ENCODE measurements at regions not wholly inside any gene's neighbourhood (a gene's known extent, or its start where the extent isn't known, plus 50 kb on each side); places are given as distances from the start of the nearest gene placed in this dataset.
"Not testable (repeated sequence)": the region's sequence is repeated elsewhere in the genome, so short reads cannot be mapped to it uniquely, and the experiment has no call there.

- Mint-ChIP-seq H3K27me3 (no peaks in the 10 kb centered on the region), H3K9me3 (peaks cover 1 to 12% (median 5%) of the 10 kb centered on the region in 3 donors), H3K4me1 (peaks cover 0 to 2% (median 0%) of the 10 kb centered on the region in 3 donors), H3K4me3 (no peak overlapping the region), H3K27ac (no peak overlapping the region), H3K36me3 (no peaks in the 10 kb centered on the region)
These were observed 499.7 kb downstream of the SLCO4C1 start for GRCh38 chr5:101796427-101796826.

- Mint-ChIP-seq H3K27me3 (no peaks in the 10 kb centered on the region), H3K27ac (no peak overlapping the region), H3K4me1 (peaks cover 0 to 1% (median 0%) of the 10 kb centered on the region in 3 donors), H3K4me3 (no peak overlapping the region), H3K36me3 (no peaks in the 10 kb centered on the region), H3K9me3 (peaks cover 1 to 8% (median 6%) of the 10 kb centered on the region in 3 donors)
These were observed 507.3 kb downstream of the SLCO4C1 start for GRCh38 chr5:101788797-101789196.

- Mint-ChIP-seq H3K27me3 (no peaks in the 10 kb centered on the region), H3K27ac (no peak overlapping the region), H3K4me1 (no peaks in the 10 kb centered on the region), H3K4me3 (no peak overlapping the region), H3K36me3 (no peaks in the 10 kb centered on the region), H3K9me3 (peaks cover 0 to 3% (median 0%) of the 10 kb centered on the region in 3 donors)
These were observed 511.0 kb downstream of the SLCO4C1 start for GRCh38 chr5:101785090-101785489.

- no peak overlapping the region for H3K4me3 Mint-ChIP-seq
- H3K9me3 Mint-ChIP-seq = peaks cover 0 to 4% (median 3%) of the 10 kb centered on the region in 3 donors
- no peaks in the 10 kb centered on the region for H3K4me1 Mint-ChIP-seq
- no peaks in the 10 kb centered on the region for H3K36me3 Mint-ChIP-seq
- H3K27ac Mint-ChIP-seq = no peak overlapping the region
- H3K27me3 Mint-ChIP-seq = no peaks in the 10 kb centered on the region
These were observed 512.7 kb downstream of the SLCO4C1 start for GRCh38 chr5:101783241-101784013.

- Mint-ChIP-seq H3K4me1 (no peaks in the 10 kb centered on the region), H3K9me3 (peaks cover 0 to 4% (median 3%) of the 10 kb centered on the region in 3 donors), H3K27me3 (no peaks in the 10 kb centered on the region), H3K36me3 (no peaks in the 10 kb centered on the region), H3K27ac (no peak overlapping the region), H3K4me3 (no peak overlapping the region)
These were observed 513.6 kb downstream of the SLCO4C1 start for GRCh38 chr5:101782352-101783103.

- H3K27ac Mint-ChIP-seq = no peak overlapping the region
- peaks cover 2% of the 10 kb centered on the region for H3K36me3 Mint-ChIP-seq
- H3K4me3 Mint-ChIP-seq = no peak overlapping the region
- no peaks in the 10 kb centered on the region for H3K4me1 Mint-ChIP-seq
- H3K9me3 Mint-ChIP-seq = peaks cover 1 to 2% (median 2%) of the 10 kb centered on the region in 3 donors
- H3K27me3 Mint-ChIP-seq = peaks cover 3% of the 10 kb centered on the region
These were observed 545.0 kb downstream of the SLCO4C1 start for GRCh38 chr5:101751105-101751504.

- H3K36me3 Mint-ChIP-seq, H3K4me1 Mint-ChIP-seq, H3K27ac Mint-ChIP-seq, H3K27me3 Mint-ChIP-seq, H3K4me3 Mint-ChIP-seq: not testable (repeated sequence)
- peaks cover 0 to 13% (median 2%) of the 10 kb centered on the region in 3 donors for H3K9me3 Mint-ChIP-seq
These were observed 553.1 kb downstream of the SLCO4C1 start for GRCh38 chr5:101743000-101743399.

GRCh38 chr5:101728933-101729332, 567.2 kb downstream of the SLCO4C1 start:
- H3K36me3 Mint-ChIP-seq = no peaks in the 10 kb centered on the region
- H3K4me1 Mint-ChIP-seq = no peaks in the 10 kb centered on the region
- no peaks in the 10 kb centered on the region for H3K9me3 Mint-ChIP-seq
- H3K27me3 Mint-ChIP-seq = no peaks in the 10 kb centered on the region
- no peak overlapping the region for H3K27ac Mint-ChIP-seq
- H3K4me3 Mint-ChIP-seq = no peak overlapping the region

- H3K4me3 Mint-ChIP-seq = no peak overlapping the region
- H3K27ac Mint-ChIP-seq = no peak overlapping the region
- H3K36me3 Mint-ChIP-seq = peaks cover 2% of the 10 kb centered on the region
- peaks cover 0 to 4% (median 1%) of the 10 kb centered on the region in 3 donors for H3K9me3 Mint-ChIP-seq
- H3K27me3 Mint-ChIP-seq = no peaks in the 10 kb centered on the region
- no peaks in the 10 kb centered on the region for H3K4me1 Mint-ChIP-seq
These were observed 574.5 kb downstream of the SLCO4C1 start for GRCh38 chr5:101721543-101721942.

- no peak overlapping the region for H3K27ac Mint-ChIP-seq
These were observed 576.1 kb downstream of the SLCO4C1 start for GRCh38 chr5:101720033-101720432.

GRCh38 chr5:101717721-101718120, 578.4 kb downstream of the SLCO4C1 start:
- Mint-ChIP-seq H3K4me3 (no peak overlapping the region), H3K36me3 (peaks cover 2% of the 10 kb centered on the region), H3K4me1 (no peaks in the 10 kb centered on the region), H3K9me3 (peaks cover 0 to 9% (median 3%) of the 10 kb centered on the region in 3 donors), H3K27me3 (no peaks in the 10 kb centered on the region), H3K27ac (no peak overlapping the region)

More at GRCh38 chr5:101720033-101720432, 576.1 kb downstream of the SLCO4C1 start:
- no peaks in the 10 kb centered on the region for H3K27me3 Mint-ChIP-seq
- peaks cover 2% of the 10 kb centered on the region for H3K36me3 Mint-ChIP-seq
- H3K4me1 Mint-ChIP-seq = no peaks in the 10 kb centered on the region
- H3K4me3 Mint-ChIP-seq = no peak overlapping the region
- H3K9me3 Mint-ChIP-seq = peaks cover 0 to 4% (median 2%) of the 10 kb centered on the region in 3 donors

GRCh38 chr5:101716941-101717340, 579.1 kb downstream of the SLCO4C1 start:
- Mint-ChIP-seq H3K27ac (no peak overlapping the region), H3K27me3 (no peaks in the 10 kb centered on the region), H3K4me3 (no peak overlapping the region), H3K4me1 (no peaks in the 10 kb centered on the region), H3K9me3 (peaks cover 0 to 5% (median 3%) of the 10 kb centered on the region in 3 donors), H3K36me3 (no peaks in the 10 kb centered on the region)

GRCh38 chr5:101715790-101716189, 580.3 kb downstream of the SLCO4C1 start:
- not testable (repeated sequence) for H3K27ac Mint-ChIP-seq, H3K9me3 Mint-ChIP-seq, H3K36me3 Mint-ChIP-seq, H3K4me1 Mint-ChIP-seq, H3K4me3 Mint-ChIP-seq, H3K27me3 Mint-ChIP-seq

GRCh38 chr5:101689306-101689705, 606.8 kb downstream of the SLCO4C1 start:
- Mint-ChIP-seq H3K27me3 (no peaks in the 10 kb centered on the region), H3K4me1 (no peaks in the 10 kb centered on the region), H3K27ac (no peak overlapping the region), H3K36me3 (no peaks in the 10 kb centered on the region), H3K9me3 (no peaks in the 10 kb centered on the region), H3K4me3 (no peak overlapping the region)

- Mint-ChIP-seq H3K9me3 (peaks cover 0 to 4% (median 0%) of the 10 kb centered on the region in 3 donors), H3K4me1 (no peaks in the 10 kb centered on the region), H3K27me3 (no peaks in the 10 kb centered on the region), H3K4me3 (no peak overlapping the region), H3K27ac (no peak overlapping the region), H3K36me3 (no peaks in the 10 kb centered on the region)
These were observed 607.9 kb downstream of the SLCO4C1 start for GRCh38 chr5:101688156-101688555.

Measured in IgD-negative memory B cell (primary cell).